ENCODE measurements at regions not wholly inside any gene's neighbourhood (a gene's known extent, or its start where the extent isn't known, plus 50 kb on each side); places are given as distances from the start of the nearest gene placed in this dataset.

DNA sequence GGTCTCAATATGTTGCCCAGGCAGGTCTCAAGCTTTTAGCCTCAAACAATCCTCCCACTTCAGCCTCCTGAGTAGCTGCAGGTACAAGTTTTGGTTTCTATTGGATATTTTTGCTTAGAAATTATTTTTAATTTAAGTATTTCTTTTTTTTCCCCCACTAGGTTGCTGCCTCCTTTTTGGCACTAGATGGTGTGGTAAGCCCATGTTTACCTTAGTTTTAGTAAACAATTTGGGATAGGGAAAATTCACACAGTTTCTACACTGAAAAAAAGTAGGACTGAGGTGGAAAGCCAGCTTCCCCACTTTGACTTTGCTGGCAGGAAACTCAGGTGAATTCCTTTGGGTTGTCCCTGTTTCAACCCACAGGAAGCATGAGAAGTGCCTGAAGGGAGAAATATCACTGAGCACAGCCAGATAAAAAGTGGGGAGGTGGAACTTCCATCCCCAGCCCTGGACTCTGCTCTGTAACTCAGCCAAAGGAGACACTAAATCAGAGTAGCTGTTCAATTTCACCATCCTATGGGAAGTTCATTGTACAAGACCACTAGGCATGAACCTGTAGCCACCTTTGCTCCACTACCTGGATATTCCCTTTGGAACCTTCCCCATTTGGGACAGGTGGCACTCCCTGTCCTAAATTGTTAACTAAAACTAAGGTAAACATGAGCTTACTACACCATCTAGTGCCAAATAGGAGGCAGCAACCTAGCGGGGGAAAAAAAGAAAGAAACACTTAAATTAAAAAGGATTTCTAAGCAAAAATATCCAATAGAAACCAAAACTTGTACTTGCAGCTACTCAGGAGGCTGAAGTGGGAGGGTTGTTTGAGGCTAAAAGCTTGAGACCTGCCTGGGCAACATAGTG lies 154.4 kb upstream of the FAT3 start:
- H3K9me1 ChIP-seq (replicated peaks; ENCODE audit: control insufficient read depth, extremely low read depth, insufficient read depth, low read length): no peaks in the 10 kb centered on the region
- ChIA-PET POLR2A (no interaction called here), CTCF (no interaction called here)
- no peak overlapping the region for H3K27ac ChIP-seq (ENCODE audit: insufficient read depth, low read depth, low read length)
- dilution Hi-C loops (cut with MboI; ENCODE audit: extremely low pct_ligation_motif_present, low sequenced_read_pairs): no loop called here
- no peak overlapping the region for H2AFZ ChIP-seq (ENCODE audit: low read depth, low read length)
- no TSS peak for BruUV-seq (replicated peaks)
- no peaks in the 10 kb centered on the region for H4K20me1 ChIP-seq (replicated peaks; ENCODE audit: control insufficient read depth, extremely low read depth, insufficient read depth, low read length)
- FAIRE-seq (no peak), DNase-seq (ENCODE audit: low read depth, low spot score) (no peak)
- no peaks in the 10 kb centered on the region for H3K36me3 ChIP-seq (ENCODE audit: control insufficient read depth in 2 of 2, extremely low read depth in 1 of 2, insufficient read depth in 2 of 2, low read length in 2 of 2)
- no peak overlapping the region for H3K4me2 ChIP-seq (ENCODE audit: insufficient read depth, low read length)
- H3K27me3 ChIP-seq (ENCODE audit: control insufficient read depth in 2 of 2, insufficient read depth in 2 of 2, low read length in 2 of 2): no peaks in the 10 kb centered on the region
- intact Hi-C loops (cut with micrococcal nuclease): no loop called here
- H3K9me3 ChIP-seq (replicated peaks; ENCODE audit: control insufficient read depth, insufficient read depth, low read length): no peaks in the 10 kb centered on the region
- H3K4me3 ChIP-seq (replicated peaks in 1 of 3; ENCODE audit: insufficient read depth in 1 of 3, low read depth in 1 of 3, low read length in 3 of 3): no peak overlapping the region
- H3K79me2 ChIP-seq (ENCODE audit: control insufficient read depth, insufficient read depth, low read length): no peaks in the 10 kb centered on the region
- no peaks in the 10 kb centered on the region for H3K4me1 ChIP-seq (ENCODE audit: control insufficient read depth, extremely low read depth, insufficient read depth, low read length)
- no peak overlapping the region for H3K9ac ChIP-seq (replicated peaks; ENCODE audit: extremely low read depth, insufficient read depth, low read length)
- TF ChIP-seq, protein P1, sequence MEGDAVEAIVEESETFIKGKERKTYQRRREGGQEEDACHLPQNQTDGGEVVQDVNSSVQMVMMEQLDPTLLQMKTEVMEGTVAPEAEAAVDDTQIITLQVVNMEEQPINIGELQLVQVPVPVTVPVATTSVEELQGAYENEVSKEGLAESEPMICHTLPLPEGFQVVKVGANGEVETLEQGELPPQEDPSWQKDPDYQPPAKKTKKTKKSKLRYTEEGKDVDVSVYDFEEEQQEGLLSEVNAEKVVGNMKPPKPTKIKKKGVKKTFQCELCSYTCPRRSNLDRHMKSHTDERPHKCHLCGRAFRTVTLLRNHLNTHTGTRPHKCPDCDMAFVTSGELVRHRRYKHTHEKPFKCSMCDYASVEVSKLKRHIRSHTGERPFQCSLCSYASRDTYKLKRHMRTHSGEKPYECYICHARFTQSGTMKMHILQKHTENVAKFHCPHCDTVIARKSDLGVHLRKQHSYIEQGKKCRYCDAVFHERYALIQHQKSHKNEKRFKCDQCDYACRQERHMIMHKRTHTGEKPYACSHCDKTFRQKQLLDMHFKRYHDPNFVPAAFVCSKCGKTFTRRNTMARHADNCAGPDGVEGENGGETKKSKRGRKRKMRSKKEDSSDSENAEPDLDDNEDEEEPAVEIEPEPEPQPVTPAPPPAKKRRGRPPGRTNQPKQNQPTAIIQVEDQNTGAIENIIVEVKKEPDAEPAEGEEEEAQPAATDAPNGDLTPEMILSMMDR (IDR thresholded peaks at IDR 0.05; ENCODE audit: extremely low read depth in 1 of 2, insufficient read depth in 1 of 2, low read depth in 1 of 2, low read length in 2 of 2): no peak
- TF ChIP-seq MYC (IDR thresholded peaks at IDR 0.05; ENCODE audit: low read depth, low read length) (no peak), FOS (IDR thresholded peaks at IDR 0.05; ENCODE audit: borderline replicate concordance, insufficient read depth, low read length) (no peak), JUN (IDR thresholded peaks at IDR 0.05; ENCODE audit: borderline replicate concordance, insufficient read depth, insufficient read length, low read depth) (no peak), GATA2 (IDR thresholded peaks at IDR 0.05; ENCODE audit: insufficient read depth, insufficient read length, low read depth, low read length) (no peak), POLR2A (IDR thresholded peaks at IDR 0.05; ENCODE audit: low read depth, low read length) (no peak), POLR2AphosphoS5 (IDR thresholded peaks at IDR 0.05; ENCODE audit: insufficient read depth, low read depth, low read length) (no peak), EZH2 (IDR thresholded peaks at IDR 0.05; ENCODE audit: borderline replicate concordance, low read depth, low read length, severe bottlenecking) (no peak)
- TF ChIP-seq, protein P2, sequence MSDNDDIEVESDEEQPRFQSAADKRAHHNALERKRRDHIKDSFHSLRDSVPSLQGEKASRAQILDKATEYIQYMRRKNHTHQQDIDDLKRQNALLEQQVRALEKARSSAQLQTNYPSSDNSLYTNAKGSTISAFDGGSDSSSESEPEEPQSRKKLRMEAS (IDR thresholded peaks at IDR 0.05; ENCODE audit: insufficient read depth, insufficient read length): no peak

Measured in endothelial cell of umbilical vein (primary cell).